Femur (tissue), 1 donor: ENCODE measurements at regions not wholly inside any gene's neighbourhood (a gene's known extent, or its start where the extent isn't known, plus 50 kb on each side); places are given as distances from the start of the nearest gene placed in this dataset.

ENCODE experiments used
- DNase-seq: peaks from one replicate; pipeline ENCODE4 v3.0.0-alpha.2; 2017

DNA sequence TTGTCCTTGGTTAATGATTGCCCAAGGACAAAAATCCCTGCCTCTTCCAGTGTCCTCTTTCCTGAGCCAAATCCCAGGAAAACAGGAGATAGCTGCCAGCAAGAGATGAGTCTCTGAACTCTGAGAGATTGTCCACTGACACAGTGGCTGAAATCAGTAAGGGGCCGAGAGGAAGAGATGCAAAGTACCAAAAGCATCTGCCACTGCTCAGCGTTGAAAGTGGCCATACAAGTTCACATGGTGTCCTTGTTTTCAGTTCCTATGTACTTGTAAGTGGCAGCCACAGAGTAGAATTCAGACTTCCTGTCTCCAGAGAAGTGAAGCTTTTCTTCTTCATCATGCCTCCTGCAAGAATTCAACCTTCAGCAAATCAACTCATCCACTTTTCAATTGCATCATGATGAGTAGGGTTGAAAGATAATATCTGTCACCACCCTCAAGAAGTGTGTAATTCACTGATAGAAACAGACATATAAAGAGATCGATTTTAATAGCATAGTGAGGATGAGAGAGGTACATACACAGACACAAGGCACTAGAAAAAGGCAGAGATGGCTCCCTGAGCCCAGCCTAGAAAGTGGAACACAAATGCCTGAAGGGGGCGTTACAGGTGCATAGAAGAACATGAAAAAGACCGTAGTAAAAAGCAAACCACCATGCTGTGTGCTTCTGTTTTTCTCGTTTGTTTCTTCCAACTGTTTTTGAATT, 185.8 kb downstream of the MRPL39 start:
- no peak for DNase-seq

DNA sequence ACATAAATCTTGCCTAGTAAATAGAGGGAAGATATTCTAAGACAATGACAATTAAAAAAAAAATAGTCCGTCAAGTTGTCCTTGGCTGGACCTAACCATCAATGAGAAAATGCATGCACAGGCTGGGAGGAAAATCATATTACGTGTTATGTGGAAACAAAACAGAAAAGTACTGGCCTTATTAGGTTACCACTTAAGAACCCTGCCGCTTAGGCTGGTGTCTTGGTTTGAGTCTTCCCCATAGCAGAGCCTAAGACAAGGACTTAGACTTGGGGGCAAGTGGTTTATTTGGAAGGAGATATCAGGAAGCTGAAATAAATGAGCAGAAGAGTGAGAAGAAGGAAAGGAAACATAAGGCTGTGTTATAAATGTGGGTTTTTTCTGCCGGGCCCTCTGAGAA, 186.4 kb downstream of the MRPL39 start:
- no peak for DNase-seq

DNA sequence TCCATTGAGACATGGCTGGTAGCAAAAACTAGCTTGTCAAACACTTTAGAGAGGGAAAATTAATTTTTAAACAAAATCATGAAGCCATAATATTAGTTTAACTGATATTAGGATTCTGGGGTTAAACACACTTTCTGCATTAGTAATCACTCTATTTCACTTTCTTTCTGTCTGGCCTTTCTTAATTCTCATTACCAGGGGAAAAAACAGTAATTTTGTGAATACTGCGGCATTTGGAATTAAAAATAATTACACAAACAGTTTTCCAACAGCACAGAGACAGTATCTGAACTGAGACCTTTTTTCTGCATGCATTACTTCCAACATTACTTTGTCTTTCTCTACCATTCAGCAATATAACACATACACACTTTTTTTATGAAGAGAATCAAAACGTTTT, 190.6 kb downstream of the MRPL39 start:
- no peak for DNase-seq

DNA sequence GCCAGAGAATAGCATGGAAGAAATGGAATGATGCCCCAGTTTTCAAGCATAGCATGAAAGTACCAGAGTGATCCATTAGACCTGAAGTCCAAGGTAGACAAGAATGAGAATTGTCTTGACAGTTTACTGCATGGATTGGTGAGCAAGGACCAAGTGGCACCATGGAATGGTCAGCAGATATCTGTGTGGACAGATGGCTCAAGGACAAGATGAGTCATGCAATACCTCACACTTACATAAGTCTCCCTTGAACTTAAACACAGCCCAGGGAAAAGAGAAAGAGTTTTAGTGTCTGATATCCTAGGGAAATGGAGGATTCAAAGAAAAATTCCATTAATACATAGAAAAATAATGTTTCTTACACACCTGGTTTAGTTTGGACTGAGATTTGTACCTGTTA, 195.2 kb downstream of the MRPL39 start:
- DNase-seq: no peak

DNA sequence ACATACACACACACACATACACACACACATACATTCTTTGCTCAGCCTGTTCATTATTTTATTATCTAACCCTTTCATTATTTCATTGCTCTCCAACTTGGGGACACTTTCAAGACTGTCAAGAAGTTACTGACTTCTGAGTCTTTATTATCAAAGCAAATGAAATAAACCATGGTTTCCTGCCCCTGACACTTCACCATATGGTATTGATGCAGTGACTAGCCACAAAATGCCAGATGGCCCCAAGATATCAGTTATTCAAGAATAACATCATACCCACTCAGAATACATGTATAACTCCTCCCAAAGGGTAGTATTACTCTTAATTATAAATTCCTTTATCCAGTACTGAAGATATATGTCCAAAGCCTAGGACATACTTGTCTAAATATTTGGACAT, 197.3 kb downstream of the MRPL39 start:
- no peak for DNase-seq

DNA sequence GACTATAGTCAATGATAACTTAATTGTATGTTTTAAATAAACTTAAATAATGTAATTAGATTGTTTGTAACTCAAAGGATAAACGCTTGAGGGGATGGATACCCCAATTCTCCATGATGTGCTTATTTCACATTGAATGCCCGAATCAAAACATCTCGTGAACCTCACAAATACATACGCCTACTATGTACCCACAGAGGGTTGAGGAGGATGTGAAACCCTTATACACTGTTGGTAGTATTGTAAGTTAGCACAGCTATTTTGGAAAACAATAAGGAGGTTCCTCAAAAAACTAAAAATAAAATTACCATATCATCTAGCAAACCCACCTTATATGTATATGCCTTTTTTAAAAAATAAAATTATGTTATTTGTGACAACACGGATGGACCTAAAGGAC, 198.6 kb downstream of the MRPL39 start:
- no peak for DNase-seq

DNA sequence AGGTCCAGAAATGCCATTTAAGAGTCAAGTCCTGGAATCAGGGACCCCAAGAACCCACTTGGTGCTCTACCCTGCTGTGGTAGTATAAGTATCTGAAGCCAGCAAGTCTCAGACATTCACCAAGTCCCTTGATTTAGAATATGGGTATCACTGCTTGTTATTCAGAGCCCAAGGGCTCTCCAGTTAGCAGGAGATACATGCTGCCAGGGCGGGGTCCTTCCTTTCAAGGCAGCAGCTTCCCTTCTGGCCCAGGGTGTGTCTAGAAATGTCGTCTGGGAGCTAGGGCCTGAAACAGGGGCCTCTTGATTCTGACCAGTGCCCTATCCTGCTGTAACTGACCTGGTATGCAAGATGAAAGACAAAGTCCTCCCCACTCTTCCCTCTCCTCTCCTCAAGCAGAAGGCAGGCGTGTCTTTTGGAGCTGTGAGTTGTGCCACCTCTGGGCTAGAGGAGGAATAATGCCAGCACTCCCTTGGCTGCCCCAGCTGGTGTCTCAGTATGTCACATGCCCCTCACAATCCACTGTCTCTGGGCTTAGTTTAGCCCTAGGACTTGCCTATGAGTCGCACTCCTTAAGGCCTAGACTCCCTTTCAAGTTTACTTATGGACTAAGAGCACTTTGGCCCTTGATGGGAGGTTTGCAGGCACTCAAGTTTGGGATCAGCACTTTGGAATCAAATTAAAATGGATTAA, 200.2 kb downstream of the MRPL39 start:
- no peak for DNase-seq

DNA sequence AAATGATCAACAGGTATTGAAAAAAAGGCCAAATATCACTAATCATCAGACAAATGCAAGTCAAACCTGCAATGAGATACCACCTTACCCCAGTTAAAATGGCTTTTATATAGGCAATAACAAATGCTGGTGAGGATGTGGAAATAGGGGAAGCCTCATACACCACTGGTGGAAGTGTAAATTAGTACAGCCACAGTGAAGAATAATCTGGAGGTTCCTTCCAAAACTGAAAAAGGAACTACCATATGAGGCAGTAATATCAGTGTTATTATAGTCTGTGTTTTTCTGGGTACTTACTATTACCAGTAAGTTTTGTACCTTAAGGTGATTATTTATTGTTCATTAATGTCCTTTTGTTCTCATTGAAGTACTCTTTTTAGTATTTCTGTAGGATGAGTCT, 201.3 kb downstream of the MRPL39 start:
- no peak for DNase-seq

DNA sequence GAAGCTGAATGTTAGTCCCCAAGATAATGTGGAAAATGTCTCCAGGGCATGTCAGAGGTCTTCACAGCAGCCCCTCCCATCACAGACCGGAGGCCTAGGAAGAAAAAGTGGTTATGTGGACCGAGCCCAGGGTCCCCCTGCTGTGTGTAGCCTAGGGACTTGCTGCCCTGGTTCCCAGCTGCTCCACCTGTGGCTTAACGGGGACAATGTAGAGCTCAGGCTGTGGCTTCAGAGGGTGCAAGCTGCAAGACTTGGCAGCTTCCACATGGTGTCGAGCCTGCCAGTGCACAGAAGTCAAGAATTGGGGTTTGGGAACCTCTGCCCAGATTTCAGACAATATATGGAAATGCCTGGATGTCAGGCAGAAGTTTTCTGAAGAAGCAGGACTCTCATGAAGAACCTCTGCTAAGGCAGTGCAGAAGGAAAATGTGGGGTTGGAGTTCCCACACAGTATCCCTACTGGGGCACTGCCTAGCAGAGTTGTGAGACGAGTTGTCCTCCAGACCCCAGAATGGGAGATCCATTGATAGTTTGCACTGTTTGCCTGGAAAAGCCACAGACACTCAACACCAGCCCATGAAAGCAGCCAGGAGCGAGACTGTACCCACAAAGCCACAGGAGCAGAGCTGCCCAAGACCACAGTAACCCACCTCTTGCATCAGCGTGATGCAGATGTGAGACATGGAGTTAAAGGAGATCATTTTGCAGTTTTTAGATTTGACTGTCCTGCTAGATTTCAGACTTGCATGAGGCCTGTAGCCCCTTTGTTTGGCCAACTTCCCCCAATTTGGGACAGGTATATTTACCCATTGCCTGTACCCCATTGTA, 204.9 kb downstream of the MRPL39 start:
- no peak for DNase-seq

DNA sequence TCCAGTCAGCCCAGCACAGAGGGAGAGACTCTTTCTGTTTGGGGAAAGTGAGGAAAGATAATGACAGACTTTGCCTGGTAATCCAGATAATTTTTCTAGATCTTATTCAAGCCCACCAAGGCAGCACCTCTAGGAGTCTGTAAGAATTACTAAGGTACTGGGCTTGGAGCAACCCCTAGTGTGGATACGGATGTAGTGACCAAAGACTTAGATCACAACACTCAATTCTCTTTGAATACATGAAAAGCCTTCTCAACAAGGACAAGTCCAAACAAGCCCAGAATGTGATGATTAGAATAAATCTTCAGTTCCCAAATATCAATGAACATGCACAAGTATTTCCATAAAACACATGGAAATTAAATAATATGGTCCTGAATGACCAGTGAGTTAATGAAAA, 206.9 kb downstream of the MRPL39 start:
- DNase-seq: no peak

DNA sequence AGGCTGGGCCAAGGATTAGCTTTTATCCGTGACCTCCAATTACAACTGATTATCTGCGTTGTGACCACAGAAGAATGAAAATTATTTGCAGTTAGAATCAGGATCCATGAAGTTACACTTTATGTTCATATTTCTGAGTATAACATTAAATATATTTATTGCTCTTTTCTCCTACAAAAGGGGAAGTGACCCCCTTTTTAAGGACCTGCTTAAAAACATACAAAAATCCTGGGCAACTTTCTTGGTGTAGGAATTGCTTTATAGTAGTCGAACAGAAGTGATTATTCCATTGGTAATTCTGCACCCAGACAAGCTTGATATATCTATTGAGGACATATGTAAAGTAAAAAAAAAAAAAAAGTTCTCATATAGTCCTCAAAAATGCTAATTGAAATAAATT, 208.7 kb downstream of the MRPL39 start:
- no peak for DNase-seq

DNA sequence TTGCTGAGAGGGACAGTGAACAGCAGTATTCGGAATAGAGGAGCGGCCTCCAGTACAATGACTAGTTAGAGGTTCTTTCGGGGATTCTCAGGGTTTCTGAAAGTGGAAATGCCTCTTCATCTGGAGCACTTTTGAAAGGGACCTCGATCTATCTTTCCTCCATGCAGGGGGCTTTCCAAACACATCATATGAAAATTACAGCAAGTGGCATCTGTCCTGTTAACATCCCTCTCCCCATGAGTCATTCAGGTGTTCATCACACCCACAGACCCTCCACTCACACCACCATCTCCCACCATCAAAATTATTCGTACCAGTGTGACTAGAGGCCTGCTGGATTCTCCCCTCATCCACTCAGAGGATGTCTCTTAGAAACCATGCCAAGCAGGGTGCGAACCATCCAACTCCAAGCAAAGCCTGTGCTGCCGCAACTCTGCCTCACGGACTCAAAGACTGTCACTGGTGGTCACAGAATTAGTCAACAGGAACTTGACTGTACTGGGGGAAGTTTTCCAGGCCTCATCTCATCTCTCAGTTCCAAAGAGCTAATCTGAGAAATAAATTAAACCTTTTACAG, 211.1 kb downstream of the MRPL39 start:
- no peak for DNase-seq

DNA sequence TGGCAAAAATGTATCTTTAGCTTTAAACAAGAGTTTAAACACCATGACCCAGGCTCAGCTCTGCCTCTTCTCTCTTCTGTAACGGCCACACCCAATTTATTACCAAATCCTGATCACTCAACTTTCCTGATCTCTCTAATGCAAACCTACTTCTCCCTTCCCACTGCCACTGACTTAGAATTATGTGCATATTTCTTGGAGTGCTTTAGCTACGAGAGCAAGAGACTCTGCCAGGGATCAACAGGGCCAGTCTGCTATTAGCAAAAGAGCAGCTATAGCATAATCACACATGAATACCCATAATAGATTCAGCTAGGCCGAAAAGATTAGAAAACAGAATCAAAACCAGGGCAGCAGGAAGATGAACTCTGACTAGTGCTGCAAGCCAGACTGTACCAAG, 215.5 kb downstream of the MRPL39 start:
- DNase-seq: no peak

DNA sequence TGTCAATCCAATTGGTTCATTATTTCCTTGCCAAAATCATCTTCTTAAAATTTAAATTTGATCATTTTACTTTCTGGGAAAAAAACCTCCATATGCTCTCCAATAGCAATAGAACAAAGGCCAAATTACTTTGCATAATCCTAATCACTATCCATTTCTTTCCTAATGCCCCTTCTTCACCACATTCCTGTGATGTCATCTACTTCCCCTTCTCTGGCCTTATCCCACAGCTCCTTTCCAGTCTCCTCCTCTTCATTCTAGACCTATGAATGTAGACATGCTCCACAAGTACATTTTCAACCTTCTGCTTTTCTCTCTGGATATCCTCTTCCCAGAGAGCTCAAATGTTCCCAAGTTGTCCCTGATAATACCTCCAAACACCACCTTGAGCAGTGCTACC, 216.6 kb downstream of the MRPL39 start:
- DNase-seq: no peak

DNA sequence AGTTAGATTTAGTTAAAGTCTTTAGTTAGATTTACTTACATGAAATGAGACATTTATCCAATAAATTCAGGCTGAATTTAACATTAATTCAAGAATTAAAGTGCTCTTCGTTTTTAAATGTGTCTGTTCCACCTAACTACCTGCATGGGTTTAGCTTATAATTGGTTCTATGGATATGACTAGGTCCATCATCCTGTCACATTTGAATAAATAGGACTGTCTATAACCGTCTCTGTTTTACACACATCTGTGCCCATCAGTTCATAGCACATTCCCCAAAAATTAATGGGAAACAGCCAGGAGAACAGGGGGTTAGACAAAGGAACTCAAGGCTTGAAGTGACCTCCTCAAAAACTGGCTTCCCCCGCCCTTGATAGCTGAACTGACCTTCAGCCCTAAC, 219.6 kb downstream of the MRPL39 start:
- DNase-seq: no peak

DNA sequence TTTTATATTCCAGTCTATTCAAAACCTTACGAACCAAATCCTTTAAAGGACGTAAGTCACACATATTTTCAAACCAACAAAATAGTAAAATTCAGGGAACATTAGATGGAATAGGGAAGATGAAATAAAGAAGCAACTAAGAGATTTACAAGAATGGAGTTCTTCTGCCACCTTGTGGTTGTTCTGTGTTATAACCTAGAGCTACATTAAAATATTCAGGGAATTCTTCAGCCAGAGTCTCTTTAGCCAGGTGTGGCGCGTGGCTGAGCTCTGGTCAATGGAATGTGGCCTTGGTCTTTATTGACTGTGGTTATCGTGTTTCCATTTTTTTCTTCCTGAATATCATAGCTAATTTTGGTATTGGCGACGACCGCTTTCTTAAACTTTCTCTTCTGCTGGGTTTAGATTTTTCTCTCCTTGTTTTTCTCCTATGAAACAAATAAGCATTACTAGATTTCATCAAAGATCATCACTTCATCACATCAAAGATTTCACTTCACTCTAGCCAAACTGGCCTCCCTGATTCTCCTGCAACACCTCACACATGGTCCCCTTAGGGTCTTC, 221.3 kb downstream of the MRPL39 start:
- DNase-seq: no peak

DNA sequence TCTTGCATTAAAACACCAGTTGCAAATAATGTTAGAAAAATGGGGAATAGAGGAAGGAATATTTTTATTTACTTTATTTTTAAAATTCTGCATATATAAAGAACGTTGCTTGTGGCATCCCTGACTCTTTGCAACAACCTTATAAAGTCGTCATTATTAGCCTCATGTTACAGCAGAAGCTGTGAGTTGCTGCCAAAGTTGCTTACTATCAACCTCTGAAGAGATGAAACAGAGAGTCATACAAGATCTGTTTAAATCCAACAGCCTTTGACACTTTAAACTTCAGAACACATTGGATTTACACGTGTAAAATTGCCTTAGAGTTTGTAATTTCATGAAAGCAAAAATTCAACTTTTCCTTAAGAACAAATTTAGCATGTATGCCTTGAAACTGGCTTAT, 221.9 kb downstream of the MRPL39 start:
- DNase-seq: no peak

DNA sequence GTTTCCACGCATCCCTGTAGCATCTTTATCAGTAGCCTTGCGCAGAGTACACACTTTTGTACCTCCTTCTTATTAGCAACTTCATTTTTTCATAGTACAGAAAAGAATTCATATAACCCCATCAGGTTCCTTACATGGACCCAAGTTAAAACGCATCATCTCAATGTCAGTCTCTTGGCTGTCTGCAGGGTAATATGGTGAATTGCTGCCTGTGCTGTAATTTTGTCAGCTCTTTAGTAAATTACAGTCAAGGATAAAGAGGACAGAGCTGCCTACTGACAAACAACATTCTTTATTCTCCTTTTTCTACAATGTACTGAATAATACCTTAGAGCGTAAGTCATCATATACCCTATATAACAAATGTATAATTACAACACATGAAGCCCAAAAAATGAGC, 222.5 kb downstream of the MRPL39 start:
- DNase-seq: no peak

DNA sequence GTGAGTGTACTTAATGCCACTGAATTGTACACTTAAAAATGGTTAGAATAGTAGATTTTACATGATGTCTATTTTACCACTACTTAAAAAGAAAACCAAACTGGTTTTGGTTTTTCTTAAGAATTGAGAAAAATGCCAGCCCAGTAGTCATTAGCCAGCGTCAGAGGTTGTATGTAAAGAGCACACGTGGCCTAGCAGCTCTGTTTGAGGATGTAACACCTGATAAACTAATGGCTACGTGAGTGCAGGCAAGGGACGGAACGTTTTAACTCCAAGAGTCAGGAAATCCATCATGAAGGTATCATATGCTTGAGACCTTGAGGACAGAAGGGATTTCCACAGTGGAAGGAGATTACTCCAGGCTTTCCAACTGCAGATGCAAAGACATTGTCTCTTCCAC, 223.7 kb downstream of the MRPL39 start:
- DNase-seq: no peak

DNA sequence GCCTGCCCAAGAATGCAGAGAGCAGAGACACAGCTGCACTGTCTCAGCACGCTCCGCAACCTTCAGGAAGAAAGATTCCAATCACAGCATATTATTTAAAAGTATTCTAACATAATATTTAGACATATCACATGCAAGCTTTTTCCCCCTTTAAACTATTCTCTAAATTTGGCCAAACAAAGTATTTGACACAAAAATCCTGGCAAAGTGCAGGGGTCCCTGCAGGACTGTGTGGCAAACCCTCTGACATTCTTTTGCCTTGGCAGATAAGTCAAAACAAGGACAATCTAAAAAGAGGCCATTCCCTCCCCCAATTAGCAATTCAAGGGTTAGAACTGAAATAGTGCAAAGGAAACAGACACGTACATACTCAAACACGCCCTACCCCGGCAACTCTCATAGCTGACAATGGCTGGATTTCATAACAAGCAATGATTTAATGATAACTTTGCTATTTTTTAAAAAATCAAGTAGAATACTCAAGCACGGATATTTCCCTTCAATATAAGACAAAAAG, 225.3 kb downstream of the MRPL39 start:
- DNase-seq: no peak

DNA sequence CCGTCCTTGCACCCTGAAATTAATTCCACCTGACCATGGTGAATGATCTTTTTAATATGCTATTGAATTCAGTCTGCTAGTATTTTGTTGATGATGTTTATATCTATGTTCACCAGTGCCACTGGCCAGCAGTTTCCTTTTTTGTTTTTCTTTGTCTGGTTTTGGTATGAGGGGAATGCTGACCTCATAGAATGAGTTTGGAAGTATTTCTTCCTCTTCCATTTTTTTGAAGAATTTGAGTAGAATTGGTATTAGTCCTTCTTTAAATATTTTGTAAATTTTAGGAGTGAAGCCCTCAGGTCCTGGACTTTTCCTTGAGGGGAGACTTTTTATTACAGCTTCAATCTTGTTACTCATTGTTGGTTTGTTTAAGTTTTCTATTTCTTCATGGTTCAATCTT, 231.6 kb downstream of the MRPL39 start:
- no peak for DNase-seq

DNA sequence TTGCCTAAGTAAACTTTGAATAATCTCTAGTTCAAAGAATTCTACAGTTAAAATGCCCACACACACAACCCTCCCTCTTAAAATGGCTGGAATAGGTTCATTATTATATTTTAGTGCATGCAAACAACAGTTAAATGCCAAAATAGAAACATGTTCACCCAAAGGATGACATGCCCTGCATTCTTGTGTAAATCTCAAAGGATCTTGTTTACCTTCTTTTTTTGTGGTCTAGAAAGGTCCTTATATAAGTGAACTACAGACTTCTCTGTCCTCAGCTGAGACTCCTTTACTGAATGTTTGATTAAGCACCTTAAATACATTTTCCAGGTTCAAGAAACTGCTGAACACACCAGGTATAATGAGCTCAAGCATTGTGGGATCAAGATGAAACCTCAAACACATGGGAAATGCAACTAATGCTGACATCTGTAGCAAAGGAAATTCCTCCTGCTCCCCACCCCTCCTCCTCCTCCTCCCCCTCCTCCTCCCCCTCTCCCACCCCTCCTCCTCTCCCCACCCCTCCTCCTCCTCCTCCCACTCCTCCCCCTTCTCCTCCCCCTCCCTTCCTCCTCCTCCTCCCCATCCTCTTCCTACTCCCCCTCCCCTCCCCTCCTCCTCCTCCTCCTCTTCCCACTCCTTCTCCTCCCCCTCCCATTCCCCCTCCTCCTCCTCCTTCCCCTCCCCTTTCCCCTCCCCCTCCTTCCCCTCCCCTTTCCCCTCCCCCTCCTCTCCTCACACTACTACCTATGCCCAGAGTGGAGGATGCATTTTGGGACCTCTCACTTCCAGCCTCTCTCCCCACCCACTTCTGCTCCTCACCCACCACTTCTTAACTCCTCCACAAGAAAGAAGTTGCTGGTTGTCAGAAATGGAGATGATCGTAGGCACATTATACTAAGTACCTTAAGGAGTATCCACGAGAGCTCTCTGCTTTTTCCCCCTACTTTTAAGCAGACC, 233.9 kb downstream of the MRPL39 start:
- no peak for DNase-seq
